Skin epidermis (tissue), 12 donors: ENCODE measurements at regions not wholly inside any gene's neighbourhood (a gene's known extent, or its start where the extent isn't known, plus 50 kb on each side); places are given as distances from the start of the nearest gene placed in this dataset.
A peak's percentile ranks its signal among the peaks of the same experiment; 100 is the strongest.

Source experiments
- H3K27ac ChIP-seq, 21 experiments: fragments of 200-600 bp; sonication (generic) in 11 of 21; one replicate each; pipeline ENCODE4 v1.5.0; 2020; ENCODE audit warnings: mild to moderate bottlenecking in 3 of 21, inconsistent platforms in 2 of 21, moderate library complexity in 2 of 21
- H3K4me3 ChIP-seq, 7 experiments: fragments of 200-600 bp; sonication (generic) in 2 of 7; one replicate each; pipeline ENCODE4 v1.5.0; 2020; ENCODE audit warnings: inconsistent platforms in 2 of 7, mild to moderate bottlenecking in 2 of 7, moderate library complexity in 1 of 7

DNA sequence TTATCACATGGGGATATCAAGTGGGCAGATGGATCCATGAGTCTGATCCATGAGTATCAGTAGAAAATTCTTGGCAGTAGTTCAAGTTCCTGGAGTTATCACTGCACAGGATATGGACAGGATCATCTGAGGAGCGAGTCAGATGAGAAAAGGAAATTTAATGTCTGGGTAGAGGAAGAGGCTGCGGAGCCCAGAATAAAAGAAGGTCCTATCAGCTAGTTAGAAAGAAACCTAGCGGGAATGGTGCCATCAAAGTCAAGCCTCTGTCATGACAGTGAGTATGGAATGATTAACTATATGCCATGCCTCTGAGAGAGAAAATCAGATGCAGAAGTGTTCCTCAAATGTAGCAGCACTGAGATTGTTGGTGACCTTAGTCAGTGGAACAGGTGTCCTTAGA lies 248.1 kb downstream of the PIK3R1 start:
- no peak overlapping the region for H3K27ac ChIP-seq

GRCh38 chr5:68464424-68464823 lies 248.9 kb downstream of the PIK3R1 start:
- Histone ChIP-seq H3K4me3 (no peak overlapping the region), H3K27ac (peak overlapping the region in 1 of 21 experiments; percentile 14)

More for the DNA sequence above, 248.1 kb downstream of the PIK3R1 start:
- no peak overlapping the region for H3K4me3 ChIP-seq

DNA sequence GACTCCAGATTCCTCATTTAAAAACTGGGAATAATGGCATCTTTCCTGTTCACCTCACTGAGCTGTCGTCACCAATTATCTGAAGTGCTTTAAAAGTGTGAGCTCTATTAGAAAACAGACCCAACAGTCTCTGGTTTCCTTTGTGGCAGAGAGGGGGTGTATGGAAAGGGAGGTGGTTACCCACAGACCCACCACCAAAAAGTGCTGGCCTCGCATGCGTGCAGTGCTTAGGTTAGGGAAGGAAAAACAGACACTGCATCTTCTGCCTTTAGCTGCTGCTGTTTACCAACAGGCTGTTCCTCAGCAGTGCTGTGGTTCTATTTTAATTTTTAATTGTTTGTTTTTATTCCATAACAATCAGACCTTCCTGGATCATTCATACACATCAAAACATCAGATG lies 249.6 kb downstream of the PIK3R1 start:
- H3K4me3 ChIP-seq, result no peak overlapping the region
- peak overlapping the region in 1 of 21 experiments; percentile 40 for H3K27ac ChIP-seq

- Histone ChIP-seq H3K27ac (peak overlapping the region in 3 of 21 experiments; percentile 42 to 64 (median 56)), H3K4me3 (no peak overlapping the region)
Observed at GRCh38 chr5:68465934-68466551, 250.5 kb downstream of the PIK3R1 start.

GRCh38 chr5:68467208-68467607 lies 251.7 kb downstream of the PIK3R1 start:
- Histone ChIP-seq H3K27ac (peak overlapping the region in 4 of 21 experiments; percentile 0 to 64 (median 42)), H3K4me3 (no peak overlapping the region)

DNA sequence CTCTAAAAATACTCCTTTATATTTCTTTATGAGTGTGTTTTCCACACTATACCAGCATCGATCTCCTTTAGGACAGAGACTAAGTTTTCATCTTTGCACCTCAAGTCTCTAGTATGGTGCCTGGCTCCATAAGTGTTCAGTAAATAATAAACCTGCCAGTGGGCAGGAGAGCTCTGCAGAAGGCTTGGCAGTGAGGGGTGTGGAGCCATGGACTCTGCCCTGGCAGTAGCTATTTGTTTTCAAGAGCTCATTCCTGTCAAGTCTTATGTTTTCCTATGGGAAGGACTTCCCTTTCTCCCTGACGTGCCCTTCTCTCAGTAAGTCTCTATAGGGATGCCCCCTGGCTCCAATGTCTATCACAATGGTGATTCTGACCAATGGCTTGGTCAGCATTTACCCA lies 252.2 kb downstream of the PIK3R1 start:
- Histone ChIP-seq H3K4me3 (no peak overlapping the region), H3K27ac (peak overlapping the region in 1 of 21 experiments; percentile 64)

GRCh38 chr5:68468322-68468721 lies 252.8 kb downstream of the PIK3R1 start:
- H3K4me3 ChIP-seq, result no peak overlapping the region
- no peak overlapping the region for H3K27ac ChIP-seq

DNA sequence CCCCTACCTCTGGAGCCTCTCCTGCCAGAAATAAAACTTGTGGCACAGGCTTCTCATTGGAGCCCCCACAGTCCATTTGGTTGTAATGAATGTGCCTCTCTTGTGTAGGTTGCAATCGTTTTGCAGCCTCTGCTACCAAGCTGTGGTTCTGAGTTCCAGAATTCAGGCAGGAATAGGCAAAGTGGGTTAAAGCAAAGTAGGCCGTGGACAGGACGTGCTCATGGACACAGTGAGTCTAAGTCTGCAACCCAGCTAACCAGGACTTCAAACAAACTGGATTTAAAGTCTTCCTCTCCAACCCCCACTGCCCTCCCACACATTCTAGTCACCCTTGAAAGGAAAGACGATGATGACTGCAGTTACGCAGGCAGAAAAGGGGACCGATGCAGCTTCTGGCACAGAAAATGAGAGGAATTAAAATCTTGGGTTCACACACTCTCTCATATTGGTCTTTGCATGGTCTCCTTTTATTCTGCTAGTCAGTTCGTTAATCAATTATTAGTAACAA lies 260.0 kb downstream of the PIK3R1 start:
- Histone ChIP-seq H3K27ac (no peak overlapping the region), H3K4me3 (no peak overlapping the region)

- Histone ChIP-seq H3K4me3 (no peak overlapping the region), H3K27ac (no peak overlapping the region)
Observed at GRCh38 chr5:68476854-68477253, 261.3 kb downstream of the PIK3R1 start.

GRCh38 chr5:68478301-68479095 lies 262.9 kb downstream of the PIK3R1 start:
- H3K27ac ChIP-seq, result peak overlapping the region in 10 of 21 experiments; percentile 2 to 68 (median 34)
- H3K4me3 ChIP-seq, result no peak overlapping the region

DNA sequence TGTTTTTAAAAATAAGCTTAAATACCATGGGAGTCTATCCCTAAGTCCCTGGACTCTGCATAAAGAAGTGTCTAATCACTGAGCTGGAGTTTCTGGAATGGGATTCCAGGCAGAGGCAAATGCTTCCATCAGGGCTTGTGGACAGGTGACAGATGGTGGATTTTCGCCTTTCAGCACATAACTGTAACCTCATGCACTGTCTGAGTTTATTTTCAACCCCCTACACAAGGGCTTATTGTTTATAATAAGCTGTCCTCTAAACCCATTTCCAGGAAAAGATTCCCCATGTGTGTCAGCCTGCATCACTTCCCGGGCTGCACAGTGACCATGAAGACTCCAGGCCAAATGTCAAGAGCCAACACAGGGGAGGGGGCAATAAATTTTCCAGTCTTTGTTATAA lies 264.0 kb downstream of the PIK3R1 start:
- no peak overlapping the region for H3K4me3 ChIP-seq
- peak overlapping the region in 2 of 21 experiments; percentile 28 to 41 for H3K27ac ChIP-seq

- Histone ChIP-seq H3K27ac (no peak overlapping the region), H3K4me3 (no peak overlapping the region)
Observed at GRCh38 chr5:68480335-68480940, 264.9 kb downstream of the PIK3R1 start.

DNA sequence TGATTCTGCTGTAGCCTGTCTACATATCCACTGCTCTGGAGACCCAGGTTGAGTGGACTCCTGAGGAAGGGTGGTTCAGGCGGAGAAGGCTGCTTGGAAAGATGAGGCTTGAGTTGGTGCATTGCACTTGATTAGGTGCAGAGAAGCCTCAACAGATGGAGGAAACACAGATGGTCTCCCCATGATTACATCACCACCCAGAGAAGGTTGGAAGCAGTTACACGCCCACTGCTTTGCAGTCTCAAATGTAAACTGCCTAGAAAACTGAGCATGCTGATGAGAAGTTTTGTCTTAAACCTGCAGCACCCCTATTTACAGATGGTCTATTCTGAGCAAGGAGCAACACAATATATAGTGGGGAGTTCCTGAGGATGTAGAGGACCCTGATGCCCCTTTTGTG lies 266.6 kb downstream of the PIK3R1 start:
- H3K4me3 ChIP-seq, result no peak overlapping the region
- H3K27ac ChIP-seq, result no peak overlapping the region

GRCh38 chr5:68484307-68485068 lies 268.9 kb downstream of the PIK3R1 start:
- Histone ChIP-seq H3K4me3 (no peak overlapping the region), H3K27ac (peak overlapping the region in 5 of 21 experiments; percentile 4 to 58 (median 49))

- no peak overlapping the region for H3K27ac ChIP-seq
Observed at GRCh38 chr5:68489556-68489955, 274.0 kb downstream of the PIK3R1 start.

GRCh38 chr5:68490406-68490805 lies 274.9 kb downstream of the PIK3R1 start:
- no peak overlapping the region for H3K4me3 ChIP-seq
- H3K27ac ChIP-seq, result no peak overlapping the region

More at GRCh38 chr5:68489556-68489955, 274.0 kb downstream of the PIK3R1 start:
- H3K4me3 ChIP-seq, result no peak overlapping the region

GRCh38 chr5:68494771-68495170 lies 279.2 kb downstream of the PIK3R1 start:
- Histone ChIP-seq H3K27ac (no peak overlapping the region), H3K4me3 (no peak overlapping the region)

DNA sequence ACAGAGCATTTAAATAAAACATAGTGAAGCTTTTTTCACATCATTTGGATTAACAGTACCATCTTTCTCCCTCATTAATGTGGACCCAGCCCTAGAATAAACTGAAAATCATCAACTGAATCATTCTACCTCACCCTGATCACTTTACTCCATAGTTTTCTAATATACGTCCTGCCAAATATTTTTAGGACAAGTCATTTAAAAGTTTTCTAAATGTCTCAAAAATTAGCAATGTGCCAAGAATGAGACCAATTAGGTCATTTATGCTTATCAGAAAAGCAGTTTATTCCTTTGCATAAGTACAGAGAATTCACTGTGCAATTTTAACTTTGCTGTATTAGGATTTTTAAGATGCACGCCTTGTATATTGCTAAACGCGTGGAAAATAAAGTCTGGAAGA lies 284.4 kb downstream of the PIK3R1 start:
- Histone ChIP-seq H3K27ac (no peak overlapping the region), H3K4me3 (no peak overlapping the region)

- H3K27ac ChIP-seq, result no peak overlapping the region
Observed at GRCh38 chr5:68500813-68501212, 285.3 kb downstream of the PIK3R1 start.

GRCh38 chr5:68502531-68502930 lies 287.0 kb downstream of the PIK3R1 start:
- H3K27ac ChIP-seq, result no peak overlapping the region

More at GRCh38 chr5:68500813-68501212, 285.3 kb downstream of the PIK3R1 start:
- H3K4me3 ChIP-seq, result no peak overlapping the region

More at GRCh38 chr5:68502531-68502930, 287.0 kb downstream of the PIK3R1 start:
- no peak overlapping the region for H3K4me3 ChIP-seq
